GM18499 (cell line): ENCODE measurements at regions not wholly inside any gene's neighbourhood (a gene's known extent, or its start where the extent isn't known, plus 50 kb on each side); places are given as distances from the start of the nearest gene placed in this dataset.
"Not testable (repeated sequence)": the region's sequence is repeated elsewhere in the genome, so short reads cannot be mapped to it uniquely, and the experiment has no call there.

ENCODE experiments used
- ATAC-seq: cut with Tn5 transposase; IDR thresholded peaks from one replicate; pipeline ENCODE4 v1.9.1; 2021; ENCODE audit warnings: moderate number of reproducible peaks; ENCODE audit not compliant: insufficient read depth, unreplicated experiment

DNA sequence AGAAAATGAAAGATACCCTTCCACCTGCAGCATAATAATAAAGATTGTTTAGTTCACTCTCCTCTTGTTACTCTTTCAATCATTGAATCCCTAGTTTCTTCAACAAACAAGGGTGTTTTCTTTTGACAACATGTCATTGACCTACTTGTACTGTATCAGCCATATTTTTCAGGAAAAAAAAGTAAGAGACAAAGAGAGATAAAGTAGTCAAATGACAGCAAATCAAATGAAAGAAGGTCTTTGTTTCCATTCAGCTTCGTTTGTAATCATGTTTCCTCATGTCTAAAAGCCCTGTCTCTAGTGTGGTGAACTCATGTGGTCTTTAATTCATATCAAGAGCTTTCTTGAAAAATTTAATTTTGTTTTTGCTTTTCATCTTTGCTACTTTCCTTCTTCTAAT is 557.8 kb upstream of the LRATD1 start:
- ATAC-seq = no peak

DNA sequence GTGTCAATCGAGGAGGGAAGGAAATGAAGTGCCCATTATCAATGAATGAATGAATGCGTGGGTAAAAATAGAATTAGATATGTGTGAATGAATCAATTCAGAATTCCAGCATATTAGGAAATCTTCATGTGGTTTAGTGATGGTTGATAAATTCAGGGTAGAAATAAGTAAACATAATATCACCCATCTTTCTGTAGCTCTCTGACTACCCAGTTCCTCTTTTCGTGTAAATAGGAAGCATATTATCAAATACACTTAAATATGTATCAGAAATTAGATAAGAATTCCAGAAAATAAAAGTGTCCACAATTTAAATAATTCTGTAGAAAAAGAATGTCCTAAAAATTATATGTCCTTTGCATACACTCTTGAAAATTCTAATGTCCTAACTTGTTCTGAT is 552.9 kb upstream of the LRATD1 start:
- no peak for ATAC-seq

DNA sequence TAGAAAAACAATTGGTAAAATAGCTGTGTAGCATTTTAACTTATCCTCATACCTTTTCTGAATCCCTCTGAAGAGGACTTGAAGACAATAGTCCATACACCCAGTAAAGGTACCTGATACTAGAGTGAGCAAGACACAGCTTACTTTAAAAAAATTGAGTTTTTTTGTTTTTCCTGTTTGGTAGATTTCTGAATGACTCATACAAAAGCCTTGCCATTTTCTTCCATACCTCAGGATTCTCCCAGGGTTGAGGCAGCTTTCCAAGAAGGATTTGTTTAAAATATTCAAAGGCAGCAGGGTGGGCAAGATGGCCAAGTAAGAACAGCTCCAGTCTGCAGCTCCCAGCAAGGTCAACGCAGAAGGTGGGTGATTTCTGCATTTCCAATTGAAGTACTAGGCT is 551.0 kb upstream of the LRATD1 start:
- ATAC-seq = no peak

DNA sequence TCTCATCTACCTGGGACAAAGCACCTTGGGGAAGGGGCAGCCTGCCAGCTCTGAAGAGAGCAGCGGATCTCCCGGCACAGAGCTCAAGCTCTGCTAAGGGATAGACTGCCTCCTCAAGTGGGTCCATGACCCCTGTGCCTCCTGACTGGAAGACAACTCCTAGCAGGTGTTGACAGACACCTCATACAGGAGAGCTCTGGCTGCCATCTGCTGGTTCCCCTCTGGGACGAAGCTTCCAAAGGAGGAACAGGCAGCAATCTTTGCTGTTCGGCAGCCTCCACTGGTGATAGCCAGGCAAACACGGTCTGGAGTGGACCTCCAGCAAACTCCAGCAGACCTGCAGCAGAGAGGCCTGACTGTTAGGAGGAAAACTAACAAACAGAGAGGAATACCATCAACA is 549.9 kb upstream of the LRATD1 start:
- ATAC-seq = no peak

DNA sequence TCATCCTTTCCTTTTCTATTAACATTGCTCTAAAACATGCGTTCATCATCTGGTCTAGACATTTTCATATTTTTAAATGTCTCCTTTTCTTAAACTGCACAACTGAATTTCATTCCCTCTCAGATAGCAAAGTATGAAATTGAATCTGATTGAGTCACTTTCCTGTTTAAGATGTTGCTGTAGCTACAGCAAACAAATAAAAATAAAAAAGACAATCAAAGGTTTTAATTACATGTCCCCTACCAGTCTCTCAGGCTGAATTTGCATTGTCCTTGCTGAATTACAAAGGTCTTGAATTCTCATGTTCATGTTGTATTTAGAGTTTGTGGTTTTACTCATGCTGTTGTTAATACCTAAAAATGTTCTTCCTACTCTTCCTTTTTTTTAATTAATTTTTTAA is 537.9 kb upstream of the LRATD1 start:
- ATAC-seq = no peak

DNA sequence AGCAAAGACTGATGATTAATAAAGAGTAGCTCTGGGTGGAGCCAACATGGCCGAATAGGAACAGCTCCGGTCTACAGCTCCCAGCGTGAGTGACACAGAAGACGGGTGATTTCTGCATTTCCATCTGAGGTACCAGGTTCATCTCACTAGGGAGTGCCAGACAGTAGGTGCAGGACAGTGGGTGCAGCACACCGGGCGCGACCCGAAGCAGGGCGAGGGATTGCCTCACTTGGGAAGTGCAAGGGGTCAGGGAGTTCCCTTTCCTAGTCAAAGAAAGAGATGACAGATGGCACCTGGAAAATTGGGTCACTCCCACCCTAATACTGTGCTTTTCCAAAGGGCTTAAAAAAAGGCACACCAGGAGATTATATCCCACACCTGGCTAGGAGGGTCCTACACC is 533.4 kb upstream of the LRATD1 start:
- ATAC-seq = not testable (repeated sequence)

DNA sequence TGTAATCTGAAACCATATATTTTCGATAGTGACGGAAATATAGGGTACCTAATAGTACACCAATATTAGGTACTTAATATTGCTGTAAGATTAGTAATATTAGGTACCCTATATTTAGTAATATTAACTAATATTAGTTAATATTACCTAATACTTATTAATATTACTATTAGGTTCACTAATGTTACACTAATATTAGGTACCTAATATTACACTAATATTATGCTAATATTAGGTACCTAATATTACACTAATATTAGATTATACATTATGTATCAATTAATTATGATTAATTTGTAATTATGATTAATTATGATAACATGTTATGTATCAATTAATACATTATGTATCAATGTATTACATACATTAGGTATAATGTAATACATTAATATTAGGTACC is 518.2 kb upstream of the LRATD1 start:
- ATAC-seq = no peak

DNA sequence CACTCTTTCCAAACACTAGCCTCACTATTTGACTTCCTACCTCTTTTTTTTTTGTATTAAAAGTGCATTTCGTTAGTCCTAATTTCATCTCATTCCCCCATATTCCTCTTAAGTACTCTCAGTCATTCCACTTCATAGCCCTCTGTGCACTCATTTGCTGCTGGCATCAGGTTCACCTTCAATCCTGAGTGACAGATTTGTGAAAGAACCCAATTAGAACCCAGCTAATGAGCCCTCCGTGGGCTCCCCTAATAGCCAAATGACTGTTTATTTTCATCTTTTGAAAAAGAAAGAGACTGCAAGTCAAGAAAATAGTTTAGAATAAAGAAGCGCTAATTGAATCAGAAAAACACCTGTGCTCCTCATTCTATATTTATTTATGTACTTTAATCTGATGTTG is 512.1 kb upstream of the LRATD1 start:
- ATAC-seq = no peak

DNA sequence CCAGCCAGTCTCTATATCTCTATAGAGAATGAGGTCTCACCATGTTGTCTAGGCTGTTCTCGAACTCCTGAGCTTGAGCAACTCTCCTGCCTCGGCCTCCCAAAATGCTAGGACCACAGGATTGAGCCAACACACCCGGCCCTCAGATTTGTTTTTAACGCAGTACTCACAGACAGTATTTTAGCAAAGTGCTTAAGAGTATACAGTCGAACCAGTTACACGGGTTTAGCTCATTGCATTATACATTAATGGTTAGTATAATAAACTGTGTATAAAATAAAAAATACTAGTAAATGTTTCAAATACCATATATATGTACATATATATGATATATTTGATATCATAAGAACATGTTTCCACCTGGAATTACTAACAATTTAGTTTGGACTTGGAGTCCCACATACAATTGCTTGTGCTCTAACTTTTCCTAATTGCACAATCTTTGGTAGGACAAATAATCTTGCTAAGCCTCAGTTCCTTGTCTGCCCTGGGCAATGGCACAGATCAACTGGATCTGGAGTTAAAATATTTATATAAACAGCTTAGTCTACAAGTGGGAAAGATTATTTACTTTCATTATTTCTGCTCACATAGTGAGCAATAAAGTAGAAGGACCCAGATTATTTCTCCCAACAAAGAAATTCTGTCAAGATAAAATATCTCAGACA is 508.9 kb upstream of the LRATD1 start:
- ATAC-seq = no peak

DNA sequence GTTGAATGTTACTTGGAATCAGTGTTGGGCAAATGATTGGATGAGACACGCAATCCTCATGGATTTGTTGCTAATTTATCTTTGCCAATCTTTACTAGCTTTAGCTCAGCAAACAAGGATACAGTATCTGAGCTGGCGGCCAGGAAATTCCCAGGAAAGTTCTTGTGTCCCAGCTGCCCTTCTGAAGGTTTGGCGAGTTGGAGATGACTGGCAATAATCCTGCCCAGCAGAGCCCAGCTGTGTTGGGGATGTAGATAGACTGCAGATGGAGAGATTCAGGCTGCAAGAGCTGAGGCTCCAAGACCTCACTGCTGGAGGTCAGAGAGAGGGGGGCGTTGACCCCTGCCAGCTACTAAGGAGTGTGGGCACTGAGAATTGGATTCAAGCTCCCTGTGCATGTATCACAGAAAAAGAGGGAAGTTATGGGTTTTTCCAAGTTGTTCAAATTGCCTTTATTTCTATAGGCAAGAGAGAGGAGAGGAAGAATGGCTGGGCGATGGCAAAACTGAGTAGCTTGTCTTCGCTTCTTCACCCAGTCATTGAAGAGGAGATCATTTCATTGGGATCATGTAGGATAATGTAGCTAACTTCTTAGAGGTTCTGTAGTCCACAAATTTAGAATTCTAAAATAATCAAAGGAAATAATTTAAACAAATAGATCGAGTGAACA is 506.8 kb upstream of the LRATD1 start:
- ATAC-seq = no peak

DNA sequence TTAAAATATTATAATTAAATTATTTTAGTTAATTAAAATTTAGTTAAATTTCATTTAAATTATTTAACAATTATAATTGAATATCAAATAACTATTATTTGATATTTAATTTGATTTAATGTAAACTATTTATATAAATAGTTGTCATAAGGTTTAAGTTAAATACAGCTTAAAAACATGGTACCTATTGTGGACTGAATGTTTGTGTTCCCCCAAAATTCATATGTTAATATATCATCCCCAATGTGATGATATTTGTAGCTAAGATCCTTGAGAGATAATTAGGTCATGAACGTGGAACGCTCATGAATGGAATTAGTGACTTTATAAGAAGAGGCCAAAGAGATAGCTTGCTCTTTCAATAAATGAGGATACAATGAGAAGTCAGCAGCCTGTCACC is 505.7 kb upstream of the LRATD1 start:
- ATAC-seq = no peak

DNA sequence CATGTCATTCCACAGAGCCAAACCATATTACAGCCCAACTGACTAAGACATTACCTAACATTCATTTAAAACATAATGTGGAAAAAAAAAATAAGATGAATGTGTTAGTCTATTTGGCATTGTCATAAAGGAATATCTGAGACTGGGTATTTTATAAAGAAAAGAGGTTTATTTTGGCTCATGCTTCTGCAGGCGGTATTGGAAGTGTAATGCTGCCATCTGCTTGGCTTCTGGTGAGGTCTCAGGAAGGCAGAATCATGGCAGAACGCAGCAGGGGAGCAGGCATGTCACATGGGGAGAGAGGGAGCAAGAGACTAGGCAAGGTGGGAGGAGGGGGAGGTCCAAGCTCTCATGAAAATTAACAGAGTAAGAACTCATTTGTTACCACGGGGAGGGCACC is 504.8 kb upstream of the LRATD1 start:
- no peak for ATAC-seq

DNA sequence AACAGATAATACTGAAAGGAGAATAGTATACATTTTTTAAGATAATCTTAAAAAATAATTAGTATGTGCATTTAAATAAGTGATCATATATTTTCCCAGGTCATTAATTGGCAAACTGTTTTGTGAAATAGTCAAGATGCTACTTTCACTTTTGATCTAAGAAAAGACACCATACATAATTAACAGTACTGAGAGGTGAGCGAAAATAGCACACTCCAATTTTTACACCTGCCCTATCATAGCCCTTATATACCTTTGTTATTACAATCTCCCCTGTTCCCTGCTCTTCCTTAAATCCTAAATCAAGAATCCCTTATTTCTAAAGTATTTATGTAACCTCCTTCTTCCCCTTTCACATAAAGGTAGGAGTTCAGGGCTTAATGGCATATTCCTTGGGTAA is 500.1 kb upstream of the LRATD1 start:
- no peak for ATAC-seq

DNA sequence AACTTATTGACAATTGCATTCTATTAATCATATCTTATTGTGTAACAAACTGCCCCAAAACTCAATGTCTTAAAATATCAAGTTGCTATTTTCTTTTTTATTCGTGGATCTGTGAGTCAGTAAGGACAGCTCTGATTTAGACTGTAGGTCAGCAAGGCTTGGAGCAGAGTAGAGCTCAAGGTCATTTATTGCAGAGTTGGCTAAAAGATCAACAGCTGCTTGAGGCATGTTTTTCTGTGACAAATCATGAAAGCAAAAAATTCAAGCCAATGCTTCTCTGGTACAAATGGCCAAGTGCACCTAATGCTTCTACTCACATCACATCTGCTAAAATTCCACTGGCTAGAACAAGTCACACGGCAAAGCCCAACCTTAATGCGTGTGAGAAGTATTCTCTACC is 497.7 kb upstream of the LRATD1 start:
- ATAC-seq = no peak

DNA sequence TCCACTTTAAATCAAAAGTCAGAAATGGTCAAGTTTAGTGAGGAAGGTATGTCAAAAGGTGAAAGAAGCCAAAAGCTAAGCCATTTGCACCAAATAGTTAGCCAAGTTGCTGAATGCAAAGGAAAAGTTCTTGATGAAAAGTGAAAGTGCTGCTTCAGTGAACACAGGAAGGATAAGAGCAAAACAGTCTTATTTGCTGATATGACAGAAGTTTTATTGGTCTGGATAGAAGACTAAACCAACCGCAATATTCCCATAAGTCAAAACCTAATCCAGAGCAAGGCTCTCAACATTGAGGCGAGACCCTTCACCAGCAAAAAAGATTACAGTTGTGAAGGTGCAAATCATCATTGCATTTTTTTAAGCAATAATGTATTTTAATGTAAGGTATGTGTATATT is 496.5 kb upstream of the LRATD1 start:
- no peak for ATAC-seq

DNA sequence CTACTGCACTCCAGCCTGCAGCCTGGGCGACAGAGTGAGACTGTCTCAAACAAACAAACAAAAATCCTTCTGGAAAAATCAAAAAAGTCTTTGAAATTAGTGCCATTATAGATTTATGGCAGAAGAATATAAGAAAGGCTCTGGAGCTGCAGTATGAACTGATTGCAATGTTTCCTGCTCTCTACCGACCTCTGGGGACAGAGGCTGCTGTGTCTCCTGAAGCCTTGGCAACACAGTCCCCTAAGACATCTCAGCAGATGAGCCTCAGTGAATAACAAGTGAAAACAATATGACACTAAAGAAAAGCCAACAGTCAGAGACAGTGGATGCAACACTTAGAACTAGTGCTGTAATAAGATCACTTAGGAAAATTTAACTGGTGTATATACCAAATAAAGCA is 494.9 kb upstream of the LRATD1 start:
- ATAC-seq = no peak

DNA sequence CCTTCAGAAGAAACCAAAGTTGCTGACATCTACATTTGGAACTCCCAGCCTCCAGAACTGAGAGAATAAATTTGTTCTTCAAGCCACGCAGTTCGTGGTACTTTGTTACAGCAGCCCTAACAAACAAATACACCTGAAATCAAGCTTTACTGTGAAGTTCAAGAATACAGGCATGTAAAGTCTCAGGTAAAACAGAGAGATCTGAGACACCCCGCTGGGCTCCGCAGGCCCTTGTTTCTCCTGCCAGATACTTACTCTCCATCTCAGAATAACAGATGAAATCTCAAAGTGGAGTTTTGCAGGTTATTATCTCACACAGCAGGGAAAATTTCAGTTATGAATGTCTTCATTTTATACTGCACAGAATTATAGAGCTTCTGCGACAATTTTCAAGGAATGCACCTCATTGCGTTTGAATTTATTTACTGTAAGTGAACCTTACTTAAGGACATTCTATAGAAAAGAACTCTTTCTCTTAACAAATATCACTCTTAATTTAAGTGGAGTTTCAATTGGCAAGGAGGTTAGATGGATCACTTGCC is 492.4 kb upstream of the LRATD1 start:
- no peak for ATAC-seq

DNA sequence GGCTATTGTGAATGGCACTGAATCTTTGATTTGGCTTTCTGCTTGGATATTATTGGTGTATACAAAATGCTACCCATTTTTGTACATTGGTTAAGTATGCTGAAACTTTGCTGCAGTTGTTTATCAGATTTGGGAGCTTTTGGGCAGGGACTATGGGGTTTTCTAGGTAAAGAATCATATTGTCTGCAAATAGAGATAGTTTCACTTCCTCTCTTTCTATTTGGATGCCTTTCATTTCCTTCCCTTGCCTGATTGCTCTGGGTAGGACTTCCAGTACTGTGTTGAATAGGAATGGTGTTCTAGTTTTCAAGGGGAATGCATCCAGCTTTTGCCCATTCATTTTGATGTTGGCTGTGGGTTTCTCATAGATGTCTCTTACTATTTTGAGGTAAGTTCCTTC is 489.1 kb upstream of the LRATD1 start:
- no peak for ATAC-seq

DNA sequence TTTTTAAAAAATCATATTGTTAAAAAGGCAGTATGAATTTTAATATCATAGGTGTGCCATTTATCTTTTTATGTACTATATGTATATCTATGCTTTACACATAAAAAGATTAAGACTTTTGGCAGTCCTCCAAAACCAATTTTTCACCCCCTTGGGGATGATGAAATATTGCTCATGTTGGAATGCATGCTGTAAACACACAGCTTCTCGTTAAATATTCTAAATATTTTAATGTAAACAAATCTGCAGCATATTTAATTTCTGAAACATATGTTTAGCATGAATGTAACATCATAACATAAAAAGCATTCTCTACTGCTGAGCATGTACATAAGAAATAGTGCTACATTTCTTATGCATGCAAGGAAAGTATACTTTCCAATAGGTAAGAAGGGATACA is 484.3 kb upstream of the LRATD1 start:
- ATAC-seq = no peak

DNA sequence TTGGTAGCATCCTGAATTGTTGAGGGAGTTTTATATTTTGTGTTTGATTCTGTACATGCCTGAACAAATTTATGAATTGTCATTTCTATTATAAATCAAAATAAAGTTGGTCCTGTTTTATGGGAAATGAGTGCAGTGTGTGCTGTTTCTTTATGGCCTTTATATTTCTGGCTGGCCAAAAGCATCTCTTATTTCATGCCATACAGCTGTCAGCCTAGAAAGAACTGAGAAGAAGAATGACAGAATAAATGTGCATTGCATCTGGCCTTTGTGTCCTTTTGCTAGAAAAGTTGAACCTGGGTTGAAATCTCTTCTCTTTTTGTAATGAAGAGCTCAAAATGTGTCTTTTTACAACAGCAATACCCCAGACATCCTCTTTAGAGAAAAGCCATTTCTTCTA is 474.7 kb upstream of the LRATD1 start:
- ATAC-seq = no peak

DNA sequence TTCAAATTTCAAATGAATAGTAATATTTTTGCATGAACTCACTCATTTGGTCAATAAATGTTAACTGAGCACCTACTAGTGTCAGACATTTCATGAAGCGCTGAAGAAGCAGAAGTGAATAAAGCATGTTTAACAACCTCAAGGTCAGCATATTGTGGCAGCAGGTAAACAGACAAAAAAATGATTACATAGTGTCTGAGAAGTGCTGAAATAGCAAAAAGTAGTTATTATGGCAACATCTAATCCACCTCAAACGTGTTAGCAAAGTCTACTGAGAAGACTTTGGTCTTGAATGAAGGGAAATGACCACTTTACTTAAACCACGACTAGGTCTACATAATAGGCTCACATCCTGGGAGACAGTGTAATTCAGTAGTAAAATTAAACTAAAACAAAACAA is 452.2 kb upstream of the LRATD1 start:
- no peak for ATAC-seq
